Mucosa of rectum (tissue), 2 donors: ENCODE measurements at regions not wholly inside any gene's neighbourhood (a gene's known extent, or its start where the extent isn't known, plus 50 kb on each side); places are given as distances from the start of the nearest gene placed in this dataset.

Source experiments
- H3K27ac ChIP-seq, 2 donors: one replicate each; pipeline ENCODE4 v1.7.0; 2013; ENCODE audit warnings: inconsistent platforms in 2 of 2, low read depth in 2 of 2, low read length in 2 of 2
- H3K27me3 ChIP-seq, 2 donors: one replicate each; pipeline ENCODE4 v1.7.0; 2013; ENCODE audit warnings: low read length in 2 of 2; ENCODE audit not compliant: control insufficient read depth in 2 of 2, insufficient read depth in 2 of 2
- H3K36me3 ChIP-seq, 2 donors: one replicate each; pipeline ENCODE4 v1.7.0; 2013; ENCODE audit warnings: low read length in 2 of 2; ENCODE audit not compliant: control insufficient read depth in 2 of 2, insufficient read depth in 2 of 2
- H3K4me1 ChIP-seq, 2 donors: one replicate each; pipeline ENCODE4 v1.7.0; 2013; ENCODE audit warnings: low read length in 2 of 2, mild to moderate bottlenecking in 1 of 2; ENCODE audit not compliant: control insufficient read depth in 2 of 2, insufficient read depth in 2 of 2
- H3K4me3 ChIP-seq, 2 donors: one replicate each; pipeline ENCODE4 v1.7.0; 2013; ENCODE audit warnings: low read length in 2 of 2
- H3K9ac ChIP-seq, 2 donors: one replicate each; pipeline ENCODE4 v1.7.0; 2013; ENCODE audit warnings: low read length in 2 of 2, low read depth in 1 of 2, mild to moderate bottlenecking in 1 of 2
- H3K9me3 ChIP-seq, 2 donors: one replicate each; pipeline ENCODE4 v1.7.0; 2013; ENCODE audit warnings: low read length in 2 of 2; ENCODE audit not compliant: control insufficient read depth in 2 of 2
- donor health status: healthy.
- donor health status: Normal muscosa, but diverticular disease.

- Histone ChIP-seq H3K36me3 (no peaks in the 10 kb centered on the region), H3K27ac (no peak overlapping the region), H3K4me3 (no peak overlapping the region), H3K9ac (no peak overlapping the region), H3K27me3 (no peaks in the 10 kb centered on the region), H3K9me3 (no peaks in the 10 kb centered on the region), H3K4me1 (no peaks in the 10 kb centered on the region)
These were observed 76.6 kb downstream of the CYP26A1 start for GRCh38 chr10:93150289-93150688.

- Histone ChIP-seq H3K36me3 (no peaks in the 10 kb centered on the region), H3K9ac (no peak overlapping the region), H3K27me3 (no peaks in the 10 kb centered on the region), H3K4me3 (no peak overlapping the region), H3K9me3 (no peaks in the 10 kb centered on the region), H3K4me1 (no peaks in the 10 kb centered on the region), H3K27ac (no peak overlapping the region)
These were observed 77.4 kb downstream of the CYP26A1 start for GRCh38 chr10:93150990-93151547.

- Histone ChIP-seq H3K27ac (no peak overlapping the region), H3K9me3 (no peaks in the 10 kb centered on the region), H3K27me3 (no peaks in the 10 kb centered on the region), H3K36me3 (no peaks in the 10 kb centered on the region), H3K4me1 (no peaks in the 10 kb centered on the region), H3K4me3 (no peak overlapping the region), H3K9ac (no peak overlapping the region)
These were observed 78.4 kb downstream of the CYP26A1 start for GRCh38 chr10:93152136-93152535.

GRCh38 chr10:93154531-93154930, 80.8 kb downstream of the CYP26A1 start:
- H3K36me3 ChIP-seq: no peaks in the 10 kb centered on the region
- no peak overlapping the region for H3K4me3 ChIP-seq
- no peak overlapping the region for H3K27ac ChIP-seq
- no peaks in the 10 kb centered on the region for H3K27me3 ChIP-seq
- H3K9me3 ChIP-seq: no peaks in the 10 kb centered on the region
- no peaks in the 10 kb centered on the region for H3K4me1 ChIP-seq
- H3K9ac ChIP-seq: no peak overlapping the region

GRCh38 chr10:93160140-93160539, 86.4 kb downstream of the CYP26A1 start:
- H3K4me3 ChIP-seq: no peak overlapping the region
- no peaks in the 10 kb centered on the region for H3K27me3 ChIP-seq
- no peaks in the 10 kb centered on the region for H3K4me1 ChIP-seq
- H3K27ac ChIP-seq: no peak overlapping the region
- no peak overlapping the region for H3K9ac ChIP-seq
- no peaks in the 10 kb centered on the region for H3K9me3 ChIP-seq
- no peaks in the 10 kb centered on the region for H3K36me3 ChIP-seq

GRCh38 chr10:93160829-93161228, 87.1 kb downstream of the CYP26A1 start:
- Histone ChIP-seq H3K27ac (no peak overlapping the region), H3K27me3 (no peaks in the 10 kb centered on the region)

GRCh38 chr10:93165367-93165766, 91.7 kb downstream of the CYP26A1 start:
- Histone ChIP-seq H3K9me3 (no peaks in the 10 kb centered on the region), H3K4me3 (no peak overlapping the region), H3K36me3 (no peaks in the 10 kb centered on the region), H3K4me1 (peaks cover 0 to 3% of the 10 kb centered on the region in 2 donors), H3K9ac (no peak overlapping the region), H3K27ac (no peak overlapping the region), H3K27me3 (no peaks in the 10 kb centered on the region)

More at GRCh38 chr10:93160829-93161228, 87.1 kb downstream of the CYP26A1 start:
- Histone ChIP-seq H3K4me3 (no peak overlapping the region), H3K4me1 (peaks cover 0 to under 1% of the 10 kb centered on the region in 2 donors), H3K9me3 (no peaks in the 10 kb centered on the region), H3K36me3 (no peaks in the 10 kb centered on the region), H3K9ac (no peak overlapping the region)

- H3K27ac ChIP-seq: no peak overlapping the region
These were observed 92.4 kb downstream of the CYP26A1 start for GRCh38 chr10:93166134-93166533.

GRCh38 chr10:93171837-93172236, 98.1 kb downstream of the CYP26A1 start:
- no peaks in the 10 kb centered on the region for H3K9me3 ChIP-seq
- no peaks in the 10 kb centered on the region for H3K36me3 ChIP-seq
- H3K27me3 ChIP-seq: no peaks in the 10 kb centered on the region
- no peak overlapping the region for H3K27ac ChIP-seq
- H3K4me1 ChIP-seq: no peaks in the 10 kb centered on the region
- no peak overlapping the region for H3K4me3 ChIP-seq
- no peak overlapping the region for H3K9ac ChIP-seq

More at GRCh38 chr10:93166134-93166533, 92.4 kb downstream of the CYP26A1 start:
- H3K9ac ChIP-seq: no peak overlapping the region
- H3K27me3 ChIP-seq: no peaks in the 10 kb centered on the region
- H3K4me1 ChIP-seq: peaks cover 0 to 3% of the 10 kb centered on the region in 2 donors
- no peak overlapping the region for H3K4me3 ChIP-seq
- H3K36me3 ChIP-seq: no peaks in the 10 kb centered on the region
- H3K9me3 ChIP-seq: no peaks in the 10 kb centered on the region

GRCh38 chr10:93173967-93174845, 100.5 kb downstream of the CYP26A1 start:
- H3K4me3 ChIP-seq: no peak overlapping the region
- no peaks in the 10 kb centered on the region for H3K4me1 ChIP-seq
- no peaks in the 10 kb centered on the region for H3K27me3 ChIP-seq
- H3K9me3 ChIP-seq: no peaks in the 10 kb centered on the region
- H3K9ac ChIP-seq: no peak overlapping the region
- H3K36me3 ChIP-seq: no peaks in the 10 kb centered on the region
- no peak overlapping the region for H3K27ac ChIP-seq
